Left ventricle myocardium inferior (tissue), 1 donor: ENCODE measurements at regions not wholly inside any gene's neighbourhood (a gene's known extent, or its start where the extent isn't known, plus 50 kb on each side); places are given as distances from the start of the nearest gene placed in this dataset.

ENCODE experiments used
- DNase-seq: peaks from one replicate; pipeline ENCODE4 v3.0.0-alpha.2; 2020
- H3K27ac ChIP-seq: fragments of 200-600 bp; replicated peaks from 2 replicates; pipeline ENCODE4 v1.8.0; 2021
- H3K27me3 ChIP-seq: fragments of 200-600 bp; 2 replicates; pipeline ENCODE4 v1.8.0; 2021; ENCODE audit warnings: low read depth
- H3K36me3 ChIP-seq: fragments of 200-600 bp; 2 replicates; pipeline ENCODE4 v1.8.0; 2021
- H3K4me1 ChIP-seq: fragments of 200-600 bp; 2 replicates; pipeline ENCODE4 v1.8.0; 2021
- H3K4me3 ChIP-seq: fragments of 200-600 bp; 2 replicates; pipeline ENCODE4 v1.8.0; 2021; ENCODE audit warnings: mild to moderate bottlenecking, moderate library complexity
- H3K9me3 ChIP-seq: fragments of 200-600 bp; replicated peaks from 2 replicates; pipeline ENCODE4 v1.8.0; 2021
- CTCF ChIP-seq: fragments of 200-600 bp; IDR thresholded peaks from 2 replicates; pipeline ENCODE4 v1.8.0; 2021; ENCODE audit warnings: antibody characterized with exemption, mild to moderate bottlenecking, borderline replicate concordance
- intact Hi-C: fragments of 100-400 bp; cut with micrococcal nuclease; formaldehyde crosslinking; loops from one replicate; pipeline ENCODE4 v1.11.0; 2022
- donor health status: DM: no; HTN: yes; CAD: no; lungs with severe emphysema.

GRCh38 chr7:156559001-156559400 lies 81.6 kb upstream of the RNF32 start:
- Histone ChIP-seq H3K36me3 (no peaks in the 10 kb centered on the region), H3K9me3 (peaks cover 2% of the 10 kb centered on the region), H3K27ac (no peak overlapping the region), H3K4me1 (no peaks in the 10 kb centered on the region), H3K4me3 (no peak overlapping the region), H3K27me3 (peaks cover 16% of the 10 kb centered on the region)
- intact Hi-C loops, result no loop called here
- TF ChIP-seq CTCF, result no peak
- no peak for DNase-seq

GRCh38 chr7:156558198-156558597 lies 82.4 kb upstream of the RNF32 start:
- no peaks in the 10 kb centered on the region for H3K9me3 ChIP-seq
- H3K27me3 ChIP-seq, result peaks cover 16% of the 10 kb centered on the region
- no peaks in the 10 kb centered on the region for H3K4me1 ChIP-seq
- H3K4me3 ChIP-seq, result no peak overlapping the region
- intact Hi-C loops, result no loop called here
- no peak overlapping the region for H3K27ac ChIP-seq
- no peak for TF ChIP-seq CTCF
- DNase-seq, result no peak
- H3K36me3 ChIP-seq, result no peaks in the 10 kb centered on the region

- DNase-seq, result no peak
- intact Hi-C loops, result no loop called here
- peaks cover 11% of the 10 kb centered on the region for H3K27me3 ChIP-seq
- no peak overlapping the region for H3K4me3 ChIP-seq
- TF ChIP-seq CTCF, result no peak
- H3K36me3 ChIP-seq, result no peaks in the 10 kb centered on the region
- H3K27ac ChIP-seq, result no peak overlapping the region
- no peaks in the 10 kb centered on the region for H3K4me1 ChIP-seq
- no peaks in the 10 kb centered on the region for H3K9me3 ChIP-seq
Observed at GRCh38 chr7:156556083-156556482, 84.5 kb upstream of the RNF32 start.

- no peak overlapping the region for H3K27ac ChIP-seq
- H3K4me1 ChIP-seq, result no peaks in the 10 kb centered on the region
- H3K27me3 ChIP-seq, result peaks cover 5% of the 10 kb centered on the region
- H3K4me3 ChIP-seq, result no peak overlapping the region
- DNase-seq, result no peak
- intact Hi-C loops, result no loop called here
- H3K36me3 ChIP-seq, result no peaks in the 10 kb centered on the region
- no peak for TF ChIP-seq CTCF
- peaks cover 5% of the 10 kb centered on the region for H3K9me3 ChIP-seq
Observed at GRCh38 chr7:156554488-156554887, 86.1 kb upstream of the RNF32 start.

- Histone ChIP-seq H3K4me3 (no peak overlapping the region), H3K9me3 (peaks cover 24% of the 10 kb centered on the region), H3K4me1 (no peaks in the 10 kb centered on the region), H3K27me3 (peaks cover 10% of the 10 kb centered on the region), H3K27ac (no peak overlapping the region), H3K36me3 (no peaks in the 10 kb centered on the region)
- DNase-seq, result no peak
- no peak for TF ChIP-seq CTCF
- intact Hi-C loops, result no loop called here
Observed at GRCh38 chr7:156549636-156550035, 90.9 kb upstream of the RNF32 start.

GRCh38 chr7:156547884-156548561 lies 92.6 kb upstream of the RNF32 start:
- H3K9me3 ChIP-seq, result peaks cover 24% of the 10 kb centered on the region
- peaks cover 10% of the 10 kb centered on the region for H3K27me3 ChIP-seq
- no peaks in the 10 kb centered on the region for H3K36me3 ChIP-seq
- no peak overlapping the region for H3K27ac ChIP-seq
- TF ChIP-seq CTCF, result no peak
- no peak for DNase-seq
- H3K4me1 ChIP-seq, result no peaks in the 10 kb centered on the region
- H3K4me3 ChIP-seq, result no peak overlapping the region
- intact Hi-C loops, result no loop called here
